DMS79 treated with DMSO at 0.1 percent for 48 hours (cell line): ENCODE measurements at regions not wholly inside any gene's neighbourhood (a gene's known extent, or its start where the extent isn't known, plus 50 kb on each side); places are given as distances from the start of the nearest gene placed in this dataset.
A peak's percentile ranks its signal among the peaks of the same experiment; 100 is the strongest.

ENCODE experiments used
- DNase-seq: peaks from one replicate; lab custom pipeline; 2025; lab: John Stamatoyannopoulos, UW

DNA sequence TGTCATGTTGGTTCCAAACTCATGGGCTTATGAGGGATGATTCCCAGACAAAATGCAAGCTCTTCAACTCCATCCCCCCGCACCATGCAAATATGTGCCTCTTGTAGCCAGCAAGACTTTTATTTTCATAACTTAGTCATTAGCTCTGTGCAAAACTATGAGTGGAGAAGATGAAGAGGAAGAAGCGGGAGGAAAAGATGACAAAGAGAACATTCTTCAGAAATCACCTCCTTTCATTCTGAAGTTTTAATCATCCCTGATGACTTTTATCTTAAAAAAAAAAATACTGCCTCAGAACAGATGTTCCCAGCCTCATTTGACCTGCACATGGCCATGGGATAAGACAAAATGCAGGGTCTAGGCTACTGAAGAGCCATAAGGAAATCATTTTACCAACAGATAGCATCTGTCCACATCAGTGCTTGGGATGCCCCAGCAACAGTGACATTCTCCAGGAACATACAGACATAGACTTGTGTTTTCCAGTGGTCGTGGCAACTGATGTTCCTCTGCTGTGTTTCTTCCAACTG lies 145.5 kb downstream of the WNT5A start:
- no peak for DNase-seq

DNA sequence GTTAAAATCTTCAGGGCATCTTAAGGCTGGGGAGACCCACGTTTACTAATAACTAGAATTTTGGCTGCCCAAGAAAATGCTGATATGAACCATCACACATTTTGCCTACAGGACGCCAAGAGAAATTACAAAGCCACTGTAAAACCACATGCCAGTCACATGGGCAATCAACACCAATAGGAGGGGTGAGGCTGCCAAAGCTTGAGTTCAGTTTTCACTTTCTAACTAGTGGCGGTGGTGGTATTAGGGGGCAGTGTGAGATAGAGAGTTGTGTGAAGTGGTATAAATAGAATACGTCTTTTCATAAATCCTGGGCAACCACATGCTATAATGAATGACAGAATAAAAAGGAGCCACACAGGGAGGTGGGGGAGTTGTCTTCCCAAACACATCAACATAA lies 147.3 kb downstream of the WNT5A start:
- DNase-seq, result no peak

DNA sequence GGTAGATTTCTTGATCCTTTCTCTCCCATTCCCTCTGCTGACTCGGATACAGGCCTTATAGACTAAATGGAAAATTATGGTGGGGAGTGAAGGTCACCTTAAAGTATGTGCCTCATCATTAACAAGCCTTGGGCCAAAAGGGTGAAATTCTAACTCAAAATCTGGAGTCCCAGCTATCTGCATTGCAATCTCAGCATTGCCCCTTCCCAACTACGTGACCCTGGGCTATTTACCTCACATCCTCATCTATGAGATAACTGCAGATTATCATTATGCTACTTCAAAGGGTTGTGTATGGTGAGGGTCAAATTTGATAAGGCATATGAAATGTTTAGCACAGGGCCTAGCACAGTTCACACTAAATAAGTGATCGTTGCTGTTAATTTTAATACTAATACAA lies 147.7 kb downstream of the WNT5A start:
- no peak for DNase-seq

DNA sequence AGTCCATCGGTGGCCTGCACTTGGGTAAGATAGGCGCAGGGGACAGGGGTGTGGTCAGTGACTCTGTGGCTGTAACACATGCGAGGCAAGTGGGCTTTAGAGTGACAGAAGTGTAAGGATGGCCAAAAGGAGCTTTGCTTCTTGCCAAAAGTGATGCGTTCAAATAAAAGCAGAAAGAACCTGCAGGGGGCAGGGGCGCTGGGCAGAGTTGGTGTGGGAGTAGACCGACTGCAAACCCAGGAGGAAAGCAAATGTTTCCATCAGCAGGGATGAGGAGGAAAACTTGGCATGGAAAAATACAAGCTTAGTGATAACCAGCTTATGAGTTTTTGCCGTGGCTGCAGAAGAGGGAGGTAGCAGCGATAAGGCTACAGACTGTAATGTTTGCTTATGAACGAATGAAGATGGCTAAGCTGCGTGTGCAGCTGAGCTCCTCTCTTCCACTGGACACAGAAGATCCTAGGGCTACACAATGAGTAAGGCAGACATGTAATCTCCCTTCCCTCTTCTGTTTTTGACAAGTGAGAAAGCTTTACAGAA lies 149.4 kb downstream of the WNT5A start:
- DNase-seq, result no peak

DNA sequence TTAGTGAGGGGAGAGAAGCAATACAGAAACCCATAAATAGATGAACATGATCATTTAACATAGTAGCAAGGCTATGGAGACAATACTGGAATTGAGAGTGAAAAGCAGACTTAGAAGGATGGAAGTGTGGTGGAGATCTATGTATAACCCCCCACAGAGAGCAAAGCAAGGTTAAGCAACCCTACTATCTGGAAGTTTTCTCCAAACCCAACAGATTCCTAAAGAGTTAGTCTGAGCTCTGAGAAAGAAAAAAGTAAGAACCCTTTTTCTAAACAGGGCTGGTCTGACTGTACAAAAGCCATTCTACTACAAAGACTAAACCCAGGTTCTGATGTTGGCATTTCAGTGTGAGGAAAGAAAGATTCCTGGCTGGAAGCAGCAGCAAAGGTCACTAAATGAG lies 153.2 kb downstream of the WNT5A start:
- no peak for DNase-seq

DNA sequence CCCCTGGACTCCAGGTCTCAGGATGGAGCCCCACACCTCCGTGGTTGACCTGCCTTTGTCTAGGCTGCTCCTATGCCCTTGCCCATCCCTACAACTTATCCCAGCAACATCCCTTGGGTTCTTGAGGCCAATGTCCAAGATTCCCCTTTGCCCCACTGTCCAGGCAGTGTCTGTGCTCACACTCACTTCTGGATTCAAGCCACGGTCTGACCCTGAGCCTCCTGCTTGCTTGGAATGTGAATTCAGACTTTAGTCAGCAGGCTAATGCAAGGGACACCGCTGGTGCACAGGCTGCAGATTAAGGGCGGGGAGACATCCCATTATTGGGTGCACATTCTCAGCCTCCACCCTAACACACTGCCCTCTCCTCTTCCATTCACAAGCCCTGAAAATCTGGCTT lies 154.1 kb downstream of the WNT5A start:
- no peak for DNase-seq

DNA sequence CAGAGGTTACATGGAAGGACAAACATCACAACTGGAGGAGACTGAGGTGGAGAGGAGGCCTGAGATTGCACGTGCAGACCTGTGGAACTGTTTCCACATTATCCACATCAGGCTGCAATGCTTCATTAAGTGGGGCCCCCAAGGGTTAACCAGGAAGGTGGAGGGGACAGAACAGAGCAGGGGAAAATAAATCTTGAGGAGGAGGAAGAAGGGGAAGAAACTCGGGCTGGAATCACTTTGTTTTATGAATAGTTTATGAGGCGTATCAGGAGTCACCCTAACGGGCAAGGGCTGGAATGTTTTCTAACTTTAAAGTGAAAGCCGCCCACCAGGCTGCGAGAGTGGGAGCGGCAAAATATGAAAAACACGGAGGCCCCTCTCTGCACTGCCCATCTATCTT lies 154.9 kb downstream of the WNT5A start:
- DNase-seq, result no peak

DNA sequence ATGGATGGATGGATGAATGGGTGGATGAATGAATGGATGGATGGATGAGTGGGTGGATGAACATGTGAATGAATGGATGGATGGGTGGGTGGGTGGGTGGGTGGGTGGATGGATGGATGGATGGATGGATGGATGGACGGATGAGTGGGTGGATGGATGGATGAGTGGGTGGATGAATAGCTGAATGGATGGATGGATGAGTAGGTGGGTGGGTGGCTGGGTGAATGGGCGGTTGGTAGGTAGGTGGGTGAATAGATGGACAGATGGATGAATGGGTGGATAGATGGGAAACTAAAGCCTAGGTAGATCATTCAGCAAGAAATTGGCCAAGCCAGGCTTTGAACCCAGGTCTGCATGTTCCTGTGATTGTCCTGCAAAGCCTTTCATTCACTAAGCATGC lies 155.6 kb downstream of the WNT5A start:
- DNase-seq, result no peak

DNA sequence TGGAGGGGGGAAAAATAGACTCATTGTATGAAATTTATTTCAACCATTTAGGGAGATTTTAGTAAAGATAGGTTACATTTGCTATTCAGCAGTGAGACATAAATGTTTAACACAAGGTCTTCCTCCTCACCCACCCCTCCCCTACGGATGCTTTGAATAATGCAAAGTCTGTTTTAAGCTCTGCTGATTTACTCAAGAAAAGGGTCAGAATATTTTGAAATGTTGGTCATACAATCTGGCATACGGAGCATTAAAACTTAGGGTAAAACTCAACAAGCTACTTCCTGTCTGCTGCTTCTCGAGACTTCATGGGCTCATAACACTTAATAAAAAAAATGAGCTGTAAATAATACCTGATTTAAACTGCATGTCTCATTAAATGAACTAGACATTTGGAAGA lies 156.3 kb downstream of the WNT5A start:
- DNase-seq, result no peak

DNA sequence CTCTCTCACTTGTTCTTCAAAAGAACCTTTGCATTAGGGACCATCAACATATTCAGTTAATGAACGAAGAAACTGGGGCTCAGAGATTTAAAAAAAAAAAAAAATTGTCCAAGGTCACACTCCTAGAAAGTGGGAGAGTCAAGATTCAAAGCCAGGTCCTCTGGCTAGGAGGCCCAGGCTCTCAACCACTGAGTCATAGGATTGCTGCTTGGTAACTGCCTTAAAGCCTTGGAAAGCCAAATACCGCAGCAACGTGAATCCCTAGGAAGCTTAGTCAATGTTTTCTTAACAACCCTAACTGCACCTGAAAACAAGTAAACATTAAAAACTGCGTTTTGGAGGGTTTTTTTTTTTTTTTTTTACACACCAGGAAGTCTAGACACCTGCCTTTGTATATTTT lies 156.8 kb downstream of the WNT5A start:
- peak; percentile 29 for DNase-seq

DNA sequence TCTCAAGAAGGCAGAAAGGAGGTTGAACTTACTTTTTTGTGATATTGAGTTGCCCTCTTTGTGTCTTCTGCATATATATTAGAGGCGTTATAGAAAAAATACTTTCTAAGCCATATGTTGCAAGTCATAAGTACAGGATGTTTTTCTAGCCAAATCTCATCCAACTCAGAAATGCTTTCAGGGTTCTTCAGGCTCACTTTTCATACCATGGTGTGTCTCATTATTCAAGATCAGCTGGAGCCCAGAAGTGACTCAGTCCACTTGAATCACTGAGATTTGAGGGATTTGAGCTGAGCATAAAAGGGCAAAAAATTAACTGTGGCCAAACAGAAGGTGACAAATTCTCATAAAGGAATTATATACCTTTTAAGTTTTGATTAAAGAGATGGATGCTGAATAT lies 157.3 kb downstream of the WNT5A start:
- DNase-seq, result peak; percentile 29

DNA sequence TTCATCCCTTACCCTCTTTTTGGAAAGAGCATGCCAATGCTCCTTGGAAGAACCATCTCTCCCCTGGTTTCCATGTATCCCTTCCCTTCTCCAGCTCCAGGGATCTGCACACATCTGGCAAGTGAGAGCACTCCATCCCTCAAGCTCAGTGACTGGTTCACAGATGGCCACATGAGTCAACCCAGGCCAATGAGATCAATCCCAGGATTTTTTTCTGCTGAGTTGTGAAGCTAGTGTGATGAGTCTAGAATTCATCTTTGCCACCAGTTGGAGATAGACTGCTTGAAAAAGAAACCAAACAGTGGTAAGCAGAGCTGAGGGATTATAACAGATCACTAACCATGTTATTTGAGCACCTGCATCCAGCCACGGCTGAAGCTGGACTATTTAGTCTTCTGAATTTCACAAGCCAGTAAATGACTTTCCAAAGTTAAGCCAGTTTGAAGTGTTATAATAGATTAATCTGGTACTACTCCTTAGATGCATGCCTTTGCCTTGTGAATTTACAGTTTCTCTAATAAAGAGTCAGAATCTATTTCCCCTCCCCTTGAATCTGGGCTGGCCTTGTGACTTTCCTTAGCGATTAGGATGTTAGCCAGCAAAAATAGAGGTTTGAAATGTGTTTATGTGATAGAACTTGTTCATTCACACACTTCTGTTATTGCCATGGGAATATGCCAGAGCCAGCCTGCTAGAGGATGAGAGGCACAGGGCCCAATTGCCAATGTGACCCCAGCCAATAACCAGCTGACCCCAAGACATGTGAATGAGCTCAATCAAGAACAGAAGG lies 159.8 kb downstream of the WNT5A start:
- DNase-seq, result no peak

DNA sequence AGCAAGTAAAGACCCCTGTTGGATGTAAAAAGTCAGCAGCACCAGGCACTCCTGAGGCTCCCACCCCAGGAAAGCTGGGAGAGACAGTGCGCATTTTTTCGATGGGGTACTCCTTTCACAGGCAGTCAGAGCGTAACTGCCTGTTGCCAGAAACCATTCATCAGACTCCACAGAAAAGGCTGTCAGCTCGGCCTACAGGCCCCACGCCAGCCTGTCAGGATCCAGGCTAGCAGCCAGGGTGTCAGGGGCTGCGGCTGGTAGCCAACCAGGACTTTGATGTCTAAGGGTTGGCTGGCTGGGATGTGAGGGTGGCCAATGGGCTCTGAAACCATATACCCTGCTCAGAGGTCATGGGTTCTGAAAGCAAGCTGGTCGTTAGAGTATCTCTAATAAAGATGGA lies 164.5 kb downstream of the WNT5A start:
- no peak for DNase-seq

DNA sequence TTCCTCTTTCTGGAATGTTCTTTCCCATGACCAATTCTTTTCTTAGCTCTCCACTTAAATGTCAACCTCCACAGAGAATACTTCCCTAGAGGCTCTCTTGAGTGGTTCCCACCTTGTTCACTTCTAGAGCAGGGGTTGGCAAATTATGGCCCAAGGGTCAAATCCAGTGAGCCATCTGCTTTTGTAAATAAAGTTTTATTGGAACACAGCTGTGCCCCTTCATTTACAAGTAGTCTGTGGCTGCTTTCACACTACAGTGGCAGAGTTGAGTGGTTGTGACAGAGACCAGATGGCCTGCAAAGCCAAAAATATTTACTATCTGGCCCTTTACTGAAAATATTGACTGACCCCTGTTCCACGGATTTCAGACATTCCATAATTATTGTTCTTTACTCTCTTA lies 166.2 kb downstream of the WNT5A start:
- DNase-seq, result no peak

DNA sequence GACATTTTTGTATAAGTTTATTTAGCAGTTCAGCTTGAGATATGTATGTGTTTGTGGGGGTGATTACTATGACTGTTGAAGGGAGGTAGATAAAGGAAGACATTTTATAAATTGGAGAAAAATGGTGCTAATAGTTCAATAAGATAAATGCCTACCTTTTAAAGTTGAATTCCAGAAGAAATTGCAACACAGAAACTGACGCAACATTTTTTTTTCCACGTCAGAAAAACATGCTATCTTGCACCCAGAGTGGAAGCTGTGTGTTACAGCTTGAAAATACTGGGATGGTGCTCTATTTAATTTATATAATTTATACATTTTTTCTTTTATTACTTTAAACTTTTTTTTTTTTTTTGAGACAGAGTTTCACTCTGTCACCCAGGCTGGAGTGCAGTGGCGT lies 171.7 kb downstream of the WNT5A start:
- no peak for DNase-seq

DNA sequence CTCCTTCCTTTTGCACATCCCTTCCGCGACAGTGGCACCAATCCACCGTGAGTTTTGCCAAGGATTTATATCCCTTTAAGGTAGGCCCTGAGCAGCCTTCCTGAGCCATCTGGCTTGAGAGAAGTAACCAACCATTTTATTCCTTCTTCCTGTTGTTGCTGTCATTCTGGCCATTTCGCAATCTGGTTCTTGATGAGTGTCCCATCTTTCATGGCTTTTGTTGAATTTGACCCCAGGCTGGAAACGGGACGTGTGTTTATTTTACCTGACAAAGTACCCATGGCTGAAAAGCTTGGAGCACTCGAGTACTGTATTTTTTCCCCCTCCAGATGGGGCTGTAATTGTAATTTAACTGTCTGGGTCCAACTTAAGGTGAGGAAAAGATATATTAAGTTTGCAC lies 173.4 kb downstream of the WNT5A start:
- DNase-seq, result no peak

DNA sequence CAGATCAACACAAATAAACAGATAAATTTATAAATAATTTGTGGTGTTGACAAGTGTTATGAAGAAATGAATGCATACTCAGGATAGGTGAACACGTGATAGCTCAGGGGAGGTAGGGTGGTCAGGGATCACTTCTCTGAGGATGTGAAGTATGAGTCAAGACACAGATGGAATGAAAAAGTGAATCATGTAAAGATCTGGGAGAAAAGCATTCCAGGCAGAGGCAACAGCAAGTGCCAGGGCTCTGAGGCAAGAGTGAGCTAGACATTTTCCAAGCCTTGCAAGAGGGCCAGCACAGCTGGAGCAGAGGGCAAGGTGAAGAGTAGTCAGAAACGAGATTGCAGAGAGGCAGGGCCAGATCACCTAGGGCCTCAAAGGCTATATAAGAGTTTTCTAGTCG lies 177.8 kb downstream of the WNT5A start:
- DNase-seq, result no peak

DNA sequence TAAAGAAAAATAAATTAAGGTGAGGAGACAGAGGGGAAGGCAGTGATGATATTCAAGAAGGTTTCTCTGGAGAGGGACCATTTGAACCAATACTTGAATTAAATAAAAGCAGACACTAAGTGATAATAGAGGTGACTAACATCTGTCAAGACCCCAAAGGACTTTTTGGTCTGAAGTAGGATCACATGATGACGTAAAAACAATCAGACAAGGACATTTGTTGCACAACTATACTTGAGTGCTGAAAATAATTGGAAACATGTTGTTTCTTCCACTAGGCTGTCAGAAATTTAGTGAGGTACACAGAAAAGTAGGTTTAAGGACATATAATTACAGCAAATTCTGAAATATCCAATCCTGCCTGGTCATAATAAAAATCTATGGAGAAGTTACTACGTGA lies 179.5 kb downstream of the WNT5A start:
- DNase-seq, result no peak

DNA sequence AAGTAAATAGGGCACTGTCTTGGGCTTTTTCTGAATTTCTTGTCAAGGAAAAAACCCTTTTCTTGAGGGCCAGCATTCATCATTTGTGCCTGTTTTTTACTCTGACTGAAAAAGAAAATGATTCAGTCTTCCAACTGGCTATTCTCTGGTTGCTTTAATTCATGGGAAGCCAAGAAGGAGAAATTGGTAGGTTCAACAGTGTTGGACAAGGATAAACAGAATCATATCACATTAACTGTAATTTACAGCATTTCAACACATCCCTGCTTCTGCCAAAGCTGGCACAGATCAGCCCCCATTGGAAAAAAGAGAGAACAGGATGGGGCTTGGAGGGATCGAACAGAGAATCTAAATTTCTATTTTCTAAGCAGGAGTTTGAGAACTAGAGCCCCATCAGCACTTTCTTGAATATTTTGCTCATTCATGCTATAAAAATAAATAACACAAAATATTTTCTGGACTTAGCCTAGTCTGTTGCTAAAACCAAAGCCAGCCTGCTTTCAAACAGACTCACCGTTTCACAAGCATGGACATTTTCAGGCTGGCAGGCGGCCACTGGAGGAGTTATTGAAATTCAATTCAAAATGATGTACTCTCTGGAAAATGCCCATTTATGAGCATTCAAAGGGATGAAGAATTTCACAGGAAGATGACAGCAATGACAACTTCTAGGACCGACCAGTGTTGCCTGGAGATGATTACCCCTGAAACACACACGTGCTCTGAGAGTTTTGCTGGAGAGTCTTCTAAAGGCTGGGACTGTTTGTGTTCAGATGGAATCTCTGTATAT lies 181.2 kb downstream of the WNT5A start:
- DNase-seq, result no peak

DNA sequence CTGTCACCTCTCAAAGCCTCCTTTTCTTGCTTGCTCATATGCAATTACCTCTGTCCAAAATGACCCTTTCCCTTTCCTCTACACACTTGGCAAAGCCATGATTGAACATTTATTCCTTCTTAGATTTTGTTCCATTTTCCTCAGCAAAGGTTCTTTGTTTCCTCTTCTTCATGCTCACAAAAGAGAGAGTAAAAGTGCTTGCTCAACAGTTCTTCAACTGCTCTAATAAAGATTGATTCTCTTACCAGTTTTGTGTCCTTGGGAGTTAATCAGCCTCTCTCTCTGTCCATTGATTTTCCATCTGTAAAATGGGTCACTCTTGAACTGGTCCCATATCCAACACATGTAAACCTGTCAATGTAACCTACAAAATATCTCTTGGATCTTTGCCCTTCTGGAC lies 186.4 kb downstream of the WNT5A start:
- DNase-seq, result no peak

DNA sequence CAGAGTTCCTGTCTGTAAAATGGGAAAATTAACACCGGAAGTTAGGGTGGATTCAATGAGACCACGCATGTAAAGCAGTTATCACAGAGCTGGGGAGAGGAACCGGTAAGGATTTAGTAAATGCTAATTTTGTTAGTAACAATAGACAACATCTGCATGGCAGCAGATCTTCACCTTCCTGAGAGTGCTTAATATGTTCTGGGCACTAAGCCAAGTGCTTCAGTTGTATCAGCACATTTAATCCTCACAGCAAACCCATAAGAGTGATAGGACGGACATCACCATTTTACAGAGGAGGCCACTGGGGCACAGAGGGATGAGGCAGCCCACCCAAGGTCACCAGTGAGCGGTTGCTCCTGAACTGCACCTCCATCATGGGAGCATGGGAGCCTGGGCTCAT lies 189.4 kb downstream of the WNT5A start:
- no peak for DNase-seq

DNA sequence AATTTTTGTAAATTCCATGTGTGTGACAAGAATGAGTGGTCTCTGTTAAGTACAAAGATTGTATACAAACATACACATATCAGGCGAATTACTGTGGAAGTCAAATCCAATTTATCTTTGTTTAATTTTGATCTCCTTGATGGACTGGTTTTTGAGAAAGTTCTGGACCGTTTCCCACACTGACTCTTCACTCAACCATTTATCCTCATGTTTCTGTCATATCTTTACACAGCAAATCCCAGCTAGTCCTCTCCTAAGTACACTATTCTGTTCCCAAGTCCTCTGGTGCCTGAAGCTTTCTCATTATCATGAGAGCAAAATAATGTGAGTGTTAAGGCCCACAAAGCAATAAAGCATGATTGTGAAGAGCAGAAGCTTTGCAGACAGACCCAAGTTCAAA lies 189.9 kb downstream of the WNT5A start:
- no peak for DNase-seq

DNA sequence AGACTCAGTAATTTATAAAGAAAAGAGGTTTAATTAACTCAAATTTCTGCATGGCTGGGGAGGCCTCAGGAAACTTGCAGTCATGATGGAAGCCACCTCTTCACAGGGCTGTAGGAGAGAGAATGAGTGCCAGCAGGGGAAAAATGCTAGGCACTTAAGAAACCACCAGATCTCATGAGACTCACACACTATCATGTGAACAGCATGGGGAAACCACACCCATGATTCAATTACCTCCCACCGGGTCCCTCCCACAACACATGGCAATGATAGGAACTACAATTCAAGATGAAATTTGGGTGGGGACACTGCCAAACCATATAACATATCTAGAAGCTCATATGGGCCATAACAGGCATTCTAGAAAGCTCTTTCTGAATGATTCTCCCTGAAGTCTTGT lies 190.3 kb downstream of the WNT5A start:
- no peak for DNase-seq
